Stimulated activated CD4-positive, alpha-beta T cell treated with anti-CD3 and anti-CD28 coated beads, Interleukin-4, amount 100 ng/mL, for 48 hours (primary cell): ENCODE measurements at regions not wholly inside any gene's neighbourhood (a gene's known extent, or its start where the extent isn't known, plus 50 kb on each side); places are given as distances from the start of the nearest gene placed in this dataset.
A peak's percentile ranks its signal among the peaks of the same experiment; 100 is the strongest.

Experiments used
- DNase-seq, 2 donors: peaks; one replicate each; pipeline ENCODE4 v3.0.0-alpha.2; 2020; ENCODE audit warnings: low read depth in 2 of 2

GRCh38 chr20:62580733-62581132 is 61.6 kb upstream of the SLCO4A1 start:
- DNase-seq = no peak

GRCh38 chr20:62581308-62581707 is 61.0 kb upstream of the SLCO4A1 start:
- DNase-seq = no peak

GRCh38 chr20:62581806-62582205 is 60.5 kb upstream of the SLCO4A1 start:
- DNase-seq = no peak

- no peak for DNase-seq
Observed at GRCh38 chr20:62583424-62583920, 58.8 kb upstream of the SLCO4A1 start.

GRCh38 chr20:62584671-62585460 is 57.4 kb upstream of the SLCO4A1 start:
- no peak for DNase-seq

GRCh38 chr20:62585461-62585970 is 56.8 kb upstream of the SLCO4A1 start:
- no peak for DNase-seq

- no peak for DNase-seq
Observed at GRCh38 chr20:62586799-62587198, 55.5 kb upstream of the SLCO4A1 start.

- DNase-seq = peak; percentile 14 to 28
Observed at GRCh38 chr20:62587757-62588402, 54.4 kb upstream of the SLCO4A1 start.

GRCh38 chr20:62588458-62589149 is 53.7 kb upstream of the SLCO4A1 start:
- DNase-seq = no peak

- no peak for DNase-seq
Observed at GRCh38 chr20:62589150-62589498, 53.2 kb upstream of the SLCO4A1 start.

- DNase-seq = no peak
Observed at GRCh38 chr20:62589720-62590119, 52.6 kb upstream of the SLCO4A1 start.

GRCh38 chr20:62590309-62591121 is 51.8 kb upstream of the SLCO4A1 start:
- DNase-seq = no peak

- no peak for DNase-seq
Observed at GRCh38 chr20:62591122-62591468, 51.2 kb upstream of the SLCO4A1 start.

- DNase-seq = no peak
Observed at GRCh38 chr20:62591591-62591990, 50.7 kb upstream of the SLCO4A1 start.
